HepG2 (cell line): ENCODE measurements at regions not wholly inside any gene's neighbourhood (a gene's known extent, or its start where the extent isn't known, plus 50 kb on each side); places are given as distances from the start of the nearest gene placed in this dataset.
A peak's percentile ranks its signal among the peaks of the same experiment; 100 is the strongest.

Experiments
- ATF7 ChIP-seq, 2 experiments: fragments of 450-650 bp in 1 of 2; sonication (generic) in 1 of 2; formaldehyde crosslinking in 1 of 2; IDR thresholded peaks; 2 replicates each; pipeline versions ENCODE4 v1.4.0 to v1.6.1; 2016 to 2020; ENCODE audit warnings: antibody characterized with exemption in 1 of 2, mild to moderate bottlenecking in 1 of 2, missing genetic modification reagents in 1 of 2
- BRCA1 ChIP-seq: sonication (generic); formaldehyde crosslinking; IDR thresholded peaks from 2 replicates; pipeline ENCODE4 v1.4.0; 2020; ENCODE audit warnings: missing genetic modification reagents
- KLF6 ChIP-seq: IDR thresholded peaks from 2 replicates; pipeline ENCODE4 v1.8.0; 2016; ENCODE audit warnings: missing biosample characterization, missing genetic modification reagents
- MIXL1 ChIP-seq: IDR thresholded peaks from 2 replicates; pipeline ENCODE4 v1.6.1; 2016
- NFRKB ChIP-seq: fragments of 450-650 bp; IDR thresholded peaks from 2 replicates; pipeline ENCODE4 v1.6.1; 2017
- PLRG1 ChIP-seq: fragments of 450-650 bp; conservative IDR thresholded peaks from 2 replicates; pipeline ENCODE4 v1.6.1; 2016
- PRDM4 ChIP-seq: sonication (generic); formaldehyde crosslinking; IDR thresholded peaks from 2 replicates; pipeline ENCODE4 v1.9.0; 2021; ENCODE audit warnings: missing genetic modification reagents, borderline replicate concordance
- SOX6 ChIP-seq, 2 experiments: fragments of 450-650 bp in 1 of 2; sonication (generic) in 1 of 2; formaldehyde crosslinking in 1 of 2; IDR thresholded peaks; 2 replicates each; pipeline versions ENCODE4 v1.4.0 to v1.6.1; 2017 to 2020; ENCODE audit warnings: antibody characterized with exemption in 1 of 2, mild to moderate bottlenecking in 1 of 2, missing genetic modification reagents in 1 of 2
- TCF12 ChIP-seq, 2 experiments: fragments of 450-650 bp in 1 of 2; sonication (generic) in 1 of 2; formaldehyde crosslinking in 1 of 2; IDR thresholded peaks; 2 replicates each; pipeline versions ENCODE4 v1.6.1 to v1.8.0; 2017 to 2022; ENCODE audit warnings: antibody characterized with exemption in 1 of 2, mild to moderate bottlenecking in 1 of 2, missing genetic modification reagents in 1 of 2, moderate library complexity in 1 of 2
- XRCC5 ChIP-seq: fragments of 200-400 bp; formaldehyde crosslinking; optimal IDR thresholded peaks from 2 replicates; pipeline ENCODE3; 2017; ENCODE audit warnings: mild to moderate bottlenecking, low read length
- ZNF143 ChIP-seq: sonication (generic); formaldehyde crosslinking; IDR thresholded peaks from 2 replicates; pipeline ENCODE4 v1.4.0; 2020; ENCODE audit warnings: missing genetic modification reagents
- ZNF207 ChIP-seq: fragments of 450-650 bp; IDR thresholded peaks from 2 replicates; pipeline ENCODE4 v1.6.1; 2016; ENCODE audit warnings: antibody characterized with exemption, borderline replicate concordance
- ZNF432 ChIP-seq: sonication (generic); formaldehyde crosslinking; IDR thresholded peaks from 2 replicates; pipeline ENCODE4 v1.5.0; 2020; ENCODE audit warnings: missing genetic modification reagents, mild to moderate bottlenecking, borderline replicate concordance
- ZNF530 ChIP-seq: sonication (generic); formaldehyde crosslinking; IDR thresholded peaks from 2 replicates; pipeline ENCODE4 v1.5.0; 2020; ENCODE audit warnings: low read depth, mild to moderate bottlenecking, missing genetic modification reagents
- ZNF614 ChIP-seq: IDR thresholded peaks from 2 replicates; pipeline ENCODE4 v1.6.1; 2018; ENCODE audit warnings: missing biosample characterization, missing genetic modification reagents, inconsistent platforms, borderline replicate concordance
- ZNF83 ChIP-seq: sonication (generic); formaldehyde crosslinking; IDR thresholded peaks from 2 replicates; pipeline ENCODE4 v1.4.0; 2020; ENCODE audit warnings: missing genetic modification reagents, mild to moderate bottlenecking, borderline replicate concordance
- TF ChIP-seq, protein P1 (sequence below): sonication (generic); formaldehyde crosslinking; IDR thresholded peaks from 2 replicates; pipeline ENCODE4 v1.8.0; 2022; ENCODE audit warnings: mild to moderate bottlenecking, missing genetic modification reagents, moderate library complexity
- TF ChIP-seq, protein P2 (sequence below): sonication (generic); formaldehyde crosslinking; IDR thresholded peaks from 2 replicates; pipeline ENCODE4 v1.8.0; 2022; ENCODE audit warnings: missing genetic modification reagents, low read depth, mild to moderate bottlenecking, borderline replicate concordance

DNA sequence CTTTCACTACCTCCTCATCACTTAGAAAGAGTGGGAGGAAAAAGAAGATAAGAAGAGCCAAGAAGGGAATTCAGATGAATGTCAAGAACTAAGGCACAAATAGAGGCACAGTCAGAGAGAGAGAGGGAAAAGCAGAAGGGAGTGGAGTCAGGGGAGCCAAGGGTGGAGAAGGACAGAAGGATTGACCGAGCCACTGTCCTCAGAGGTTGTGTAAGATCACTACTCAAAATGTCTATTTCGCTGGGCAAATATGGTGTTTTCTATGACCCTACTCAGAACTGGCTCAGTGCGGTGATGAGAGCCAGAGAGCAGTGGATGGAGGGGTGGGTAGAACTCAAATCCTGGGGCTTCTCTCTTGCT is 139.2 kb upstream of the HS3ST2 start (continued):
- no peak for TF ChIP-seq ZNF614
- TF ChIP-seq ZNF530 (CRISPR knock-in tag) = no peak
- TF ChIP-seq NFRKB = peak; percentile 57; the same call in 1 of the 2 replicates
- TF ChIP-seq KLF6 = no peak
- no peak for TF ChIP-seq ZNF83 (CRISPR knock-in tag)
- no peak for TF ChIP-seq XRCC5
- TF ChIP-seq SOX6 (IDR thresholded peaks at IDR 0.05) = peak; percentile 44; the same call in 1 of the 2 replicates
- TF ChIP-seq SOX6 (CRISPR knock-in tag; IDR thresholded peaks at IDR 0.05) = no peak
- TF ChIP-seq, protein P1, sequence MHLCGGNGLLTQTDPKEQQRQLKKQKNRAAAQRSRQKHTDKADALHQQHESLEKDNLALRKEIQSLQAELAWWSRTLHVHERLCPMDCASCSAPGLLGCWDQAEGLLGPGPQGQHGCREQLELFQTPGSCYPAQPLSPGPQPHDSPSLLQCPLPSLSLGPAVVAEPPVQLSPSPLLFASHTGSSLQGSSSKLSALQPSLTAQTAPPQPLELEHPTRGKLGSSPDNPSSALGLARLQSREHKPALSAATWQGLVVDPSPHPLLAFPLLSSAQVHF (CRISPR knock-in tag) = no peak
- TF ChIP-seq MIXL1 = no peak
- TF ChIP-seq ATF7 (IDR thresholded peaks at IDR 0.05) = peak; percentile 55
- no peak for TF ChIP-seq ATF7 (CRISPR knock-in tag; IDR thresholded peaks at IDR 0.05)
- no peak for TF ChIP-seq PRDM4 (CRISPR knock-in tag)
- TF ChIP-seq ZNF432 (CRISPR knock-in tag) = no peak
- TF ChIP-seq PLRG1 = 0 out of 2 replicates have a peak, but pooled peaks have one; percentile 83
- TF ChIP-seq, protein P2, sequence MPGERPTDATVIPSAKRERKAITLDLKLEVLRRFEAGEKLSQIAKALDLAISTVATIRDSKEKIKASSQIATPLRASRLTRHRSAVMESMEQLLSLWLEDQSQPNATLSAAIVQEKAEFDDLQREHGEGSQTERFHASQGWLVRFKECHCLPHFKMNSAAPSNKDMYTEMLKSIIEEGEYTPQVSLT (CRISPR knock-in tag) = no peak
- TF ChIP-seq ZNF207 = peak; percentile 31; the same call in 1 of the 2 replicates
- no peak for TF ChIP-seq ZNF143
- no peak for TF ChIP-seq TCF12 (IDR thresholded peaks at IDR 0.05)
- TF ChIP-seq TCF12 (CRISPR knock-in tag; IDR thresholded peaks at IDR 0.05) = no peak
- TF ChIP-seq BRCA1 (CRISPR knock-in tag) = no peak
